ENCODE measurements at regions not wholly inside any gene's neighbourhood (a gene's known extent, or its start where the extent isn't known, plus 50 kb on each side); places are given as distances from the start of the nearest gene placed in this dataset.

DNA sequence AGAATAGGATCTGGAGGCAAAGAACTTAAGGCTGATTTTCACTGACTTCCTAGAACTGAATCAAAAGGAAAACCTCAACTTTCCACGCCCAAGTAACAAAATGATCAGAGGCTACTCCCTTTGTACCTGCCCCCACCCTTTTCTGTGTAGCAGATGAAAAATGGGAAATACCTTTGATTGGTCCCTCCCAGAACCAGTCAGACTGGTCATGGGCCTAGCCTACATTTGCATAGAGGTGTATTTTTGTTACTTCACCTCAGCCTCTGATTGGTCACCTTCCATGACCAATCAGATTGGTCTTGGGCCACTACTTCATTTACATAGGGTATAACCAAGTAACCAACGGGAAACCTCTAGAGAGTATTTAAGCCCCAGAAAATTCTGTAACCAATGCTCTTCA is 1553.5 kb upstream of the C9orf72 start:
- TF ChIP-seq CTCF (IDR thresholded peaks at IDR 0.05): no peak
- TF ChIP-seq POLR2A (IDR thresholded peaks at IDR 0.05): no peak

Data from prostate gland (tissue), 2 donors.